Upper lobe of left lung (tissue), 6 donors: ENCODE measurements at regions not wholly inside any gene's neighbourhood (a gene's known extent, or its start where the extent isn't known, plus 50 kb on each side); places are given as distances from the start of the nearest gene placed in this dataset.

ENCODE experiments used
- ATAC-seq, 2 donors: fragments of 200-7000 bp; cut with Tn5 transposase; one replicate each; pipeline ENCODE4 v1.9.1; 2022; ENCODE audit warnings: mild to moderate bottlenecking in 2 of 2, moderate library complexity in 2 of 2; ENCODE audit not compliant: low FRiP score in 2 of 2
- DNase-seq, 2 donors: peaks; one replicate each; pipeline ENCODE4 v3.0.0-alpha.2; 2019 to 2020
- H3K27ac ChIP-seq, 4 donors: fragments of 200-600 bp; sonication (generic); one replicate each; pipeline ENCODE4 v1.5.1; 2016 to 2019
- H3K27me3 ChIP-seq, 4 donors: fragments of 200-600 bp; sonication (generic); one replicate each; pipeline ENCODE4 v1.5.1; 2017 to 2019
- H3K36me3 ChIP-seq, 4 donors: fragments of 200-600 bp; sonication (generic); one replicate each; pipeline ENCODE4 v1.5.1; 2016 to 2019
- H3K4me1 ChIP-seq, 4 donors: fragments of 200-600 bp; sonication (generic); one replicate each; pipeline ENCODE4 v1.5.1; 2018 to 2019
- H3K4me3 ChIP-seq, 4 donors: fragments of 200-600 bp; sonication (generic); one replicate each; pipeline ENCODE4 v1.5.1; 2017 to 2019; ENCODE audit warnings: mild to moderate bottlenecking in 2 of 4, moderate library complexity in 1 of 4
- H3K9me3 ChIP-seq, 4 donors: fragments of 200-600 bp; sonication (generic); one replicate each; pipeline ENCODE4 v1.5.1; 2018 to 2019
- EP300 ChIP-seq, 4 donors: sonication (generic); formaldehyde crosslinking; IDR thresholded peaks; one replicate each; pipeline ENCODE4 v1.5.1; 2017; ENCODE audit warnings: antibody characterized with exemption in 4 of 4, control low read depth in 2 of 4
- POLR2A ChIP-seq, 4 donors: fragments of 450-650 bp; IDR thresholded peaks; one replicate each; pipeline ENCODE4 v1.5.1; 2016 to 2017; ENCODE audit warnings: antibody characterized with exemption in 4 of 4, mild to moderate bottlenecking in 2 of 4
- POLR2AphosphoS5 ChIP-seq, 2 donors: sonication (generic); formaldehyde crosslinking; IDR thresholded peaks; one replicate each; pipeline ENCODE4 v1.5.1; 2017; ENCODE audit warnings: antibody characterized with exemption in 2 of 2
- WGBS, 2 donors: methylation state at CpG; one replicate each; pipeline ENCODE4 v1.1.5; 2017 to 2018; 5-methylcytosine and 5-hydroxymethylcytosine counted together
- TF ChIP-seq, protein P1 (sequence below), 6 experiments: fragments of 450-650 bp in 4 of 6; fragments of 200-600 bp in 2 of 6; sonication (generic) in 2 of 6; IDR thresholded peaks; one replicate each; pipeline ENCODE4 v1.5.1; 2016 to 2019; ENCODE audit warnings: antibody characterized with exemption in 6 of 6
- donor health status: DM: no; HTN: no; CAD: no; lungs with moderate emphysema.
- donor health status: DM: no; HTN: yes; CAD: no; lungs with severe emphysema.

GRCh38 chr2:236661762-236662110 is 92.1 kb downstream of the ACKR3 start:
- Histone ChIP-seq H3K9me3 (peaks cover 0 to 3% (median 0%) of the 10 kb centered on the region in 4 donors), H3K4me1 (no peaks in the 10 kb centered on the region), H3K27me3 (no peaks in the 10 kb centered on the region), H3K4me3 (no peak overlapping the region), H3K36me3 (no peaks in the 10 kb centered on the region), H3K27ac (peak overlapping the region in 2 of 4 donors; percentile 44)
- no peak for DNase-seq
- WGBS, 2 donors: 66 to 69% methylated on average over 2 of the region's 2 CpGs
- ATAC-seq: peak in 1 of 2 donors; percentile 39
- TF ChIP-seq, protein P1, sequence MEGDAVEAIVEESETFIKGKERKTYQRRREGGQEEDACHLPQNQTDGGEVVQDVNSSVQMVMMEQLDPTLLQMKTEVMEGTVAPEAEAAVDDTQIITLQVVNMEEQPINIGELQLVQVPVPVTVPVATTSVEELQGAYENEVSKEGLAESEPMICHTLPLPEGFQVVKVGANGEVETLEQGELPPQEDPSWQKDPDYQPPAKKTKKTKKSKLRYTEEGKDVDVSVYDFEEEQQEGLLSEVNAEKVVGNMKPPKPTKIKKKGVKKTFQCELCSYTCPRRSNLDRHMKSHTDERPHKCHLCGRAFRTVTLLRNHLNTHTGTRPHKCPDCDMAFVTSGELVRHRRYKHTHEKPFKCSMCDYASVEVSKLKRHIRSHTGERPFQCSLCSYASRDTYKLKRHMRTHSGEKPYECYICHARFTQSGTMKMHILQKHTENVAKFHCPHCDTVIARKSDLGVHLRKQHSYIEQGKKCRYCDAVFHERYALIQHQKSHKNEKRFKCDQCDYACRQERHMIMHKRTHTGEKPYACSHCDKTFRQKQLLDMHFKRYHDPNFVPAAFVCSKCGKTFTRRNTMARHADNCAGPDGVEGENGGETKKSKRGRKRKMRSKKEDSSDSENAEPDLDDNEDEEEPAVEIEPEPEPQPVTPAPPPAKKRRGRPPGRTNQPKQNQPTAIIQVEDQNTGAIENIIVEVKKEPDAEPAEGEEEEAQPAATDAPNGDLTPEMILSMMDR (IDR thresholded peaks at IDR 0.05): no peak
- TF ChIP-seq POLR2AphosphoS5 (IDR thresholded peaks at IDR 0.05) (no peak), EP300 (IDR thresholded peaks at IDR 0.05) (no peak), POLR2A (IDR thresholded peaks at IDR 0.05) (no peak)

DNA sequence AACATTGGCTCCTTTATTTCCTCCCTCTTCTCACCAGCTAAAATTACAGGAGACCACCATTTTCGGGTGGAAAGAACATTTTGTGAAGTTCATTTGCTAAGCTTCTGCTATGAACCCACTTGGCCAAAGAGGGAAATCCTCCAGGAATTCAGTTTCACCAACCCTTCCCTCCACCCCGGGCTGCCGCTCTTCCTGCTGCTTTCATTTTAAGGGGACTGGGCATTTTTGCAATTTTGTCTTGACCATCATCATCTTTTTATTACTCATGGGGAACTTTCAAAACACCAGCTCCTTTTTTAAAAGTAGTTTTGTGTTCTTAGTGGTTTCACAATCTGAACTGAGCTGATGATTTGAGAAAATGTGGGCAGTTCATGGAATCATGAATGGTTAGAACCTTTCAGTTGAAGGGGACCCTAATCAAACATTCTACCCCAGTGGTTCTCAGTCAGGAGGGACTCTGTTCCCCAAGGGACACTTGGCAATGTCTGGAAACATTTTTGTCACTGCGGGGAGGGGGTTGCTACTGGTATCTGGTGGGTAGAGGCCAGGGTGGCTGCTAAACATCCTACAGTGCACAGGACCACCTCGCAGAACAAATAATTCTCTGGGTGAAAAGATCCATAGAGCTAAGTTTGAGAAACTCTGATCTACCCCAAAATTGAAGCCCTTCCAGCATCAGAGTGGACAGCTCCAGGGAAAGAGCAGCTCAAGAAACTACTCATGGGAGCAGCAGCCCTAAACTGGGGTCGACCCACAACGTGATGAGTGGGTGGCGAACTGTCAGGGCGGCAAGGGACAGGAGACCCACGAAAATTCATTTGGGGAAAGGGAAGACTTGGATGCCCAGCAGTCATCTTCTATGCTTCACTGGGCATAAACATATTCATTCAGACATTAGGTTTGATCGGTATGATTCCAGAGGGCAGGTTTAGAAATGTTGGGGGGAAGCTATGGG is 92.9 kb downstream of the ACKR3 start:
- 72 to 84% methylated on average over 11 of the region's 11 CpGs for WGBS, 2 donors
- Histone ChIP-seq H3K9me3 (peaks cover 0 to 3% (median 0%) of the 10 kb centered on the region in 4 donors), H3K36me3 (no peaks in the 10 kb centered on the region), H3K27me3 (no peaks in the 10 kb centered on the region), H3K4me3 (no peak overlapping the region), H3K27ac (peak overlapping the region in 2 of 4 donors; percentile 44), H3K4me1 (no peaks in the 10 kb centered on the region)
- peak in 1 of 2 donors; percentile 4 for ATAC-seq
- no peak for TF ChIP-seq POLR2AphosphoS5 (IDR thresholded peaks at IDR 0.05)
- no peak for TF ChIP-seq EP300 (IDR thresholded peaks at IDR 0.05)
- TF ChIP-seq, protein P1 (IDR thresholded peaks at IDR 0.05): no peak
- TF ChIP-seq POLR2A (IDR thresholded peaks at IDR 0.05): no peak
- DNase-seq: no peak

DNA sequence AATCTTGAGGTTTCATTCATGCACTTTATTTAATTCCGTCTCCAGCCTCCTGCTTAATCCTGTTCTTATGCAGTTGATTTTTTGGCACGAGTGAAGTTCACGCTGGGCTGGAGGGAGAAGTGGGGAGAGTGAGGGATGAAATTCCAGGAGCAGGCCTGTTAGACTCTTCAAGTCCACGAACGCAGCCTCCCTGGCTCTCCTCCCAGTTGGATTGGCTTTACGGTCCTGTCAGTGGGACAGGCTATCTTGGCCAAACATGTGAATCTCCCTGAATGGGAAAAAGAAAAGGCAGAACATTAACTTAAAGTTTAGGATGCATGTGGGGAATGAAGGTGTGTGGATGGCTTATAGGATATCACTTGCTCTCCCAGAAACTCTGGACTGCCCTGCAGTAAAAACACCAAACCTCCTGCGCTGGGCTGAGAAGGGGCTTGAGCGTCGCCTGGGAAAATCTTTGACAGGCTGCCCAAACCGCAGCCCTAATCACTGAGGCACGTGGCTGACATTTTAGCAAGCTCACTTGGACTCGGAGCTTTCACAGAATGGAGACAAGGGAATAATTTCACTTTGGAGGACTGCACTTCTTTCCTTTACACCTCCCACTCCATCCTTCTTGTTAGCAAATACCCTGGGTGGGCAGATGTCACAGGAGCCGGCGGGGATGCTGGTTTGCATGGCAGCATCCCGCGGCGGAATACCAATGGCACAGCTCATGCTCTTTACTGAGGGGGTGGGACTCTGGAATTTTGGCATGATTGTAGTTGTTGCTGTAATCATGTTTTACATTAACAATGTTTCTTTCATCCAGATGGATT is 93.9 kb downstream of the ACKR3 start:
- WGBS, 2 donors: 76 to 77% methylated on average over 17 of the region's 17 CpGs

DNA sequence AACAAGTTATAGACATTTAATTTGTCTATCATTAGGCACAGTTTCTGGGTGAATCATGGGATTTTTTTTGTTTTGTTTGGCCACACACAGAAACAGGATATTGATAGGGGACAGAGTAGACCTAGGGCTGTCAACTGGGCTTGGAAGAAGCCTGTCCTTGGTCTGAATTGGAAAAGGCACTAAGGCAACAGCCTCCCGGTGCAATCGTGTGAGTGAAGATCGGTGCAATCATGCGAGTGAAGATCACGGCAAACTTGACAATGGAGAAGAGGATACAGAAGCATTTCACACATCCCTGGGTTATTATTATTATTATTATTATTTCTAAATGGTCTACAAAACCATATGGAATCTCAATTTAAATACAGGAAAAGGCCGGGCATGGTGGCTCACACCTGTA is 94.5 kb downstream of the ACKR3 start:
- no peaks in the 10 kb centered on the region for H3K36me3 ChIP-seq
- no peak overlapping the region for H3K27ac ChIP-seq
- H3K27me3 ChIP-seq: no peaks in the 10 kb centered on the region
- ATAC-seq: no peak
- 91 to 94% methylated on average over 6 of the region's 6 CpGs for WGBS, 2 donors
- H3K4me3 ChIP-seq: no peak overlapping the region
- H3K4me1 ChIP-seq: no peaks in the 10 kb centered on the region
- TF ChIP-seq EP300 (IDR thresholded peaks at IDR 0.05): no peak
- TF ChIP-seq POLR2AphosphoS5 (IDR thresholded peaks at IDR 0.05): no peak
- no peak for TF ChIP-seq POLR2A (IDR thresholded peaks at IDR 0.05)
- TF ChIP-seq, protein P1 (IDR thresholded peaks at IDR 0.05): no peak
- H3K9me3 ChIP-seq: peaks cover 0 to 3% (median 0%) of the 10 kb centered on the region in 4 donors
- no peak for DNase-seq

More for the DNA sequence above, 93.9 kb downstream of the ACKR3 start:
- Histone ChIP-seq H3K36me3 (no peaks in the 10 kb centered on the region), H3K27ac (no peak overlapping the region), H3K9me3 (peaks cover 0 to 3% (median 0%) of the 10 kb centered on the region in 4 donors), H3K4me1 (no peaks in the 10 kb centered on the region), H3K4me3 (no peak overlapping the region), H3K27me3 (no peaks in the 10 kb centered on the region)
- ATAC-seq: peak in 1 of 2 donors; percentile 70
- no peak for TF ChIP-seq EP300 (IDR thresholded peaks at IDR 0.05)
- no peak for TF ChIP-seq POLR2AphosphoS5 (IDR thresholded peaks at IDR 0.05)
- TF ChIP-seq, protein P1 (IDR thresholded peaks at IDR 0.05): no peak
- no peak for TF ChIP-seq POLR2A (IDR thresholded peaks at IDR 0.05)
- no peak for DNase-seq
